SU-DHL-6 (cell line): ENCODE measurements at regions not wholly inside any gene's neighbourhood (a gene's known extent, or its start where the extent isn't known, plus 50 kb on each side); places are given as distances from the start of the nearest gene placed in this dataset.

Experiments
- H2AFZ ChIP-seq: fragments of 200-600 bp; sonication (generic); 2 replicates; pipeline ENCODE4 v1.6.1; 2014; ENCODE audit warnings: low read depth, mild to moderate bottlenecking, moderate library complexity, mixed read lengths, antibody characterized with exemption, low read length; ENCODE audit not compliant: severe bottlenecking
- H3F3A ChIP-seq: fragments of 200-600 bp; shearing (Covaris generic); 2 replicates; pipeline ENCODE4 v1.6.0; 2016; ENCODE audit warnings: antibody characterized with exemption, mild to moderate bottlenecking; ENCODE audit not compliant: insufficient read depth
- H3K27ac ChIP-seq: fragments of 200-600 bp; sonication (generic); 2 replicates; pipeline ENCODE4 v1.5.1; 2016; ENCODE audit warnings: low read depth, mild to moderate bottlenecking, low read length, moderate library complexity, mixed read lengths
- H3K27me3 ChIP-seq: fragments of 200-600 bp; sonication (generic), shearing (Covaris generic); 2 replicates; pipeline ENCODE4 v1.6.0; 2014; ENCODE audit warnings: mild to moderate bottlenecking, low read length
- H3K36me3 ChIP-seq: fragments of 200-600 bp; sonication (generic); 2 replicates; pipeline ENCODE4 v1.6.1; 2014; ENCODE audit warnings: mild to moderate bottlenecking, low read length, mixed read lengths
- H3K4me2 ChIP-seq: fragments of 300-600, 200-600 bp; shearing (Covaris generic), sonication (generic); 2 replicates; pipeline ENCODE4 v1.6.0; 2014; ENCODE audit warnings: low read length, low read depth, mild to moderate bottlenecking; ENCODE audit not compliant: poor library complexity, severe bottlenecking
- H3K4me3 ChIP-seq: fragments of 200-600 bp; sonication (generic); 2 replicates; pipeline ENCODE4 v1.5.1; 2014; ENCODE audit warnings: antibody characterized with exemption, low read length, mild to moderate bottlenecking, mixed read lengths; ENCODE audit not compliant: insufficient read depth, poor library complexity, severe bottlenecking
- H3K79me2 ChIP-seq: fragments of 200-600 bp; sonication (generic); 2 replicates; pipeline ENCODE4 v1.6.1; 2014; ENCODE audit warnings: mild to moderate bottlenecking, low read length, moderate library complexity; ENCODE audit not compliant: insufficient read depth
- H3K9ac ChIP-seq: fragments of 200-600 bp; sonication (generic); 2 replicates; pipeline ENCODE4 v1.7.0; 2014; ENCODE audit warnings: mild to moderate bottlenecking, low read length
- H3K9me2 ChIP-seq: fragments of 200-600 bp; sonication (generic); replicated peaks from 2 replicates; pipeline ENCODE4 v1.6.1; 2014; ENCODE audit warnings: low read length; ENCODE audit not compliant: insufficient read depth
- H3K9me3 ChIP-seq: fragments of 200-600 bp; sonication (generic); 2 replicates; pipeline ENCODE4 v1.6.1; 2014; ENCODE audit warnings: low read length, mixed read lengths; ENCODE audit not compliant: insufficient read depth
- H4K20me1 ChIP-seq: fragments of 200-600 bp; sonication (generic); 2 replicates; pipeline ENCODE4 v1.6.1; 2014; ENCODE audit warnings: low read depth, mild to moderate bottlenecking, antibody characterized with exemption, low read length, moderate library complexity, mixed read lengths
- EZH2phosphoT487 ChIP-seq: fragments of 200-600 bp; sonication (generic), shearing (Covaris generic); conservative IDR thresholded peaks from 2 replicates; pipeline ENCODE4 v1.6.1; 2018; ENCODE audit warnings: mild to moderate bottlenecking, antibody characterized with exemption, low read length, moderate library complexity, mixed read lengths
- TF ChIP-seq, protein P1 (sequence below): fragments of 200-600 bp; sonication (generic); IDR thresholded peaks from one replicate; pipeline ENCODE4 v1.5.1; 2017; ENCODE audit warnings: antibody characterized with exemption, mild to moderate bottlenecking, low read length, moderate library complexity; ENCODE audit not compliant: insufficient read depth, poor library complexity, severe bottlenecking

DNA sequence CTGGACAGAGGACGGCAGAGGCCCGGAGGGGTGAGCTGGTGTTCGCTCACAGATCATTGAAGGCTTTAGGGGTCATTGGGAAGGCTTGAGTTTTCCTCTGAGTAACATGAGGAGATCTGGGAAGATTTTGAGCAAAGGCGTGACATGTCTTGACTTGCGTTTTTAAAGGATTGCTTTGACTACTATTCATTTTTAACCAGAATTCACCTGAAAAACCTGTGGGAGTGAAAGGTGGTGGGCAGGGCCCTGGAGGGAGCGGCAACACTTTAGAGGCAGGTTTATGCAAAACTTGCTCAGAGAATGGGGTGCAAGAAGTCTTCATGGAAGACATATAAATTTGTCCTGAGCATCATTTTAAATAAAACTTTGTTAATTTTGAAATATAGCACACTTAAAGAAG is 72.2 kb upstream of the EEF1E1 start:
- Histone ChIP-seq H3K36me3 (no peaks in the 10 kb centered on the region), H3K27ac (no peak overlapping the region), H3K4me2 (no peak overlapping the region), H3K4me3 (no peak overlapping the region), H3K79me2 (no peaks in the 10 kb centered on the region), H3K9ac (no peak overlapping the region), H3K9me3 (no peaks in the 10 kb centered on the region), H3K27me3 (no peaks in the 10 kb centered on the region), H4K20me1 (no peaks in the 10 kb centered on the region), H3F3A (no peaks in the 10 kb centered on the region), H2AFZ (no peak overlapping the region), H3K9me2 (no peaks in the 10 kb centered on the region)
- no peak for TF ChIP-seq EZH2phosphoT487
- TF ChIP-seq, protein P1, sequence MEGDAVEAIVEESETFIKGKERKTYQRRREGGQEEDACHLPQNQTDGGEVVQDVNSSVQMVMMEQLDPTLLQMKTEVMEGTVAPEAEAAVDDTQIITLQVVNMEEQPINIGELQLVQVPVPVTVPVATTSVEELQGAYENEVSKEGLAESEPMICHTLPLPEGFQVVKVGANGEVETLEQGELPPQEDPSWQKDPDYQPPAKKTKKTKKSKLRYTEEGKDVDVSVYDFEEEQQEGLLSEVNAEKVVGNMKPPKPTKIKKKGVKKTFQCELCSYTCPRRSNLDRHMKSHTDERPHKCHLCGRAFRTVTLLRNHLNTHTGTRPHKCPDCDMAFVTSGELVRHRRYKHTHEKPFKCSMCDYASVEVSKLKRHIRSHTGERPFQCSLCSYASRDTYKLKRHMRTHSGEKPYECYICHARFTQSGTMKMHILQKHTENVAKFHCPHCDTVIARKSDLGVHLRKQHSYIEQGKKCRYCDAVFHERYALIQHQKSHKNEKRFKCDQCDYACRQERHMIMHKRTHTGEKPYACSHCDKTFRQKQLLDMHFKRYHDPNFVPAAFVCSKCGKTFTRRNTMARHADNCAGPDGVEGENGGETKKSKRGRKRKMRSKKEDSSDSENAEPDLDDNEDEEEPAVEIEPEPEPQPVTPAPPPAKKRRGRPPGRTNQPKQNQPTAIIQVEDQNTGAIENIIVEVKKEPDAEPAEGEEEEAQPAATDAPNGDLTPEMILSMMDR, result no peak

DNA sequence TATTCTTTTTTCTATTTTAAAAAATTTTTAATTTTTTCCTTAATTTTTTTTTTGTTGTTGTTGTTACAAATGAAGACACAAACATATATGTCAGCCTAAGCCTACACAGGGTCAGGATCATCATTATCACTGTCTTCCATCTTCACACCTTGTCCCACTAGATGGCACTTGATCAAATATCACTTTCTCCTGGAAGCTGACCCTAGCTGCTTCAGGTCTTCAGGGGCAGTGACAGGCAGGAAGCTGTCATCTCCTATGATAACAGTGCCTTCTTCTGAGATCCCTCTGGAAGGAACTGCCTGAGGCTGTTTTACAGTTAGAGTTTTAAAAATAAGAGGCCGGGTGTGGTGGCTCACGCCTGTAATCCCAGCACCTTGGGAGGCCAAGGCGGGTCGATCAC is 70.2 kb upstream of the EEF1E1 start:
- H3K9ac ChIP-seq, result no peak overlapping the region
- H3K4me2 ChIP-seq, result no peak overlapping the region
- no peak overlapping the region for H2AFZ ChIP-seq
- H3K27me3 ChIP-seq, result no peaks in the 10 kb centered on the region
- no peaks in the 10 kb centered on the region for H3K36me3 ChIP-seq
- no peak overlapping the region for H3K4me3 ChIP-seq
- no peak overlapping the region for H3K27ac ChIP-seq
- TF ChIP-seq, protein P1, result no peak
- TF ChIP-seq EZH2phosphoT487, result no peak
- no peaks in the 10 kb centered on the region for H3K9me2 ChIP-seq
- H3K79me2 ChIP-seq, result no peaks in the 10 kb centered on the region
- no peaks in the 10 kb centered on the region for H4K20me1 ChIP-seq
- H3F3A ChIP-seq, result no peaks in the 10 kb centered on the region
- no peaks in the 10 kb centered on the region for H3K9me3 ChIP-seq

DNA sequence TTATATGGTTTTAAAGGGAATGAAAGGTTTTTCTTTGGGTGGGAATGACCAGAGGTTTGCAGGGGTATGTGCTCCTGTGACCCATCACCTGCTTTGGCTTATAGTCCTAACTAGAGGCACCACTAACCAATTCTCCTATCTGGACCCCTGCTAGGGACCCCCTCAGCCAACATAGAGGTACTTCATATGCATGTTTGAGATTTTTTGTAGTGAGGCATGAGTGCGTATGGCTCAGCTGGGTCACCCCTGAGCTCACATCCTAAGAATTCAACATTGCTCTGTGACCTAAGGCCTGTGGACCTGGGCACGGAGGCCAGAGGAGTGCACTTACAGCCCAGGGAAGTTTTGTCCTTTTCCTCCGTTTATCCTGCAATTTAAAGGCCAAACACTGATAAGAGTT is 68.4 kb upstream of the EEF1E1 start:
- Histone ChIP-seq H3K27ac (no peak overlapping the region), H3K9ac (no peak overlapping the region), H3K9me2 (no peaks in the 10 kb centered on the region), H4K20me1 (no peaks in the 10 kb centered on the region), H3K27me3 (no peaks in the 10 kb centered on the region), H3F3A (no peaks in the 10 kb centered on the region), H2AFZ (no peak overlapping the region), H3K4me3 (no peak overlapping the region), H3K79me2 (no peaks in the 10 kb centered on the region), H3K36me3 (no peaks in the 10 kb centered on the region), H3K4me2 (no peak overlapping the region), H3K9me3 (no peaks in the 10 kb centered on the region)
- no peak for TF ChIP-seq EZH2phosphoT487
- TF ChIP-seq, protein P1, result no peak

DNA sequence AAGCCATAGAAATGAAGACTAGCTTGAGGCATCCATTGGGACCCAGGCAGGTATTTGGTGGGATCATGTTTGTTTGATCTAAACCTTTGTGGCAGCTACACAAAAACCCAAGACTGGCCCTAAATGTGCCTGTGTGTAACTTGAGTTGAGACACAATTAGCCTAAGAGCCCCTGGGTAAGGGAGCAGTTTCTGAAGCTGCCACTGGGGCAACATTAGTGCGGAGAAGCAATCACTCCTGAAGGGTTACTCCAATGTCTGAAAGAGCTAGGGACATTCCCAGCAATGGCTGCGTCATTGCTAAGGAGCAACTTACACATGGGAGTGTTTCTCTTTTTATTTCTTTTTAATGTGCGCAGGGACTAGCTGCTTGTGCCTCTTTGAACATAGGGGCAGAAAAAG is 67.9 kb upstream of the EEF1E1 start:
- no peaks in the 10 kb centered on the region for H3K9me2 ChIP-seq
- H3K9ac ChIP-seq, result no peak overlapping the region
- H3K4me3 ChIP-seq, result no peak overlapping the region
- H3K4me2 ChIP-seq, result no peak overlapping the region
- no peak overlapping the region for H2AFZ ChIP-seq
- no peaks in the 10 kb centered on the region for H3F3A ChIP-seq
- no peaks in the 10 kb centered on the region for H3K27me3 ChIP-seq
- no peaks in the 10 kb centered on the region for H3K79me2 ChIP-seq
- no peaks in the 10 kb centered on the region for H3K9me3 ChIP-seq
- H3K36me3 ChIP-seq, result no peaks in the 10 kb centered on the region
- H4K20me1 ChIP-seq, result no peaks in the 10 kb centered on the region
- no peak overlapping the region for H3K27ac ChIP-seq
- TF ChIP-seq EZH2phosphoT487, result no peak
- TF ChIP-seq, protein P1, result no peak
